CD4-positive, alpha-beta T cell (primary cell): ENCODE measurements at regions not wholly inside any gene's neighbourhood (a gene's known extent, or its start where the extent isn't known, plus 50 kb on each side); places are given as distances from the start of the nearest gene placed in this dataset.

ENCODE experiments used
- ATAC-seq: fragments of 200-7000 bp; cut with Tn5 transposase; one replicate; pipeline ENCODE4 v1.10.0; 2022; ENCODE audit warnings: mild to moderate bottlenecking; ENCODE audit not compliant: poor library complexity
- CTCF ChIA-PET: fragments of 350-600 bp; sonication (Branson Sonifier 250); formaldehyde crosslinking; loops from one replicate; lab custom pipeline; 2021; ENCODE audit warnings: antibody characterized with exemption, inconsistent platforms; lab: Charles Lee
- POLR2A ChIA-PET: fragments of 350-600 bp; sonication (Branson Sonifier 250); formaldehyde crosslinking; loops from one replicate; lab custom pipeline; 2021; ENCODE audit warnings: antibody characterized with exemption, inconsistent platforms; lab: Charles Lee
- DNase-seq, 14 experiments: peaks; one replicate each; pipeline ENCODE4 v3.0.0-alpha.2; 2013 to 2020; ENCODE audit warnings: mixed read lengths in 2 of 14
- H3K27ac ChIP-seq, 2 donors: one replicate each; pipeline versions ENCODE4 v1.5.1 to v1.7.0; 2013; ENCODE audit warnings: low read length in 2 of 2, low read depth in 1 of 2, mild to moderate bottlenecking in 1 of 2
- H3K27me3 ChIP-seq, 2 experiments: 1 replicate in 1 of 2; 2 replicates in 1 of 2; pipeline versions ENCODE4 v1.6.1 to v1.7.0; 2013; ENCODE audit warnings: low read length in 2 of 2, control low read depth in 1 of 2, mild to moderate bottlenecking in 1 of 2, moderate library complexity in 1 of 2; ENCODE audit not compliant: insufficient read depth in 2 of 2, control insufficient read depth in 1 of 2
- H3K36me3 ChIP-seq: one replicate; pipeline ENCODE4 v1.6.1; 2013; ENCODE audit warnings: low read length, control low read depth; ENCODE audit not compliant: insufficient read depth
- H3K4me1 ChIP-seq: one replicate; pipeline ENCODE4 v1.6.1; 2013; ENCODE audit warnings: low read length, control low read depth; ENCODE audit not compliant: insufficient read depth
- H3K4me3 ChIP-seq: one replicate; pipeline ENCODE4 v1.5.1; 2013; ENCODE audit warnings: mild to moderate bottlenecking, low read length, moderate library complexity
- H3K9me3 ChIP-seq, 2 experiments: 1 replicate in 1 of 2; 2 replicates in 1 of 2; pipeline versions ENCODE4 v1.6.1 to v1.7.0; 2013; ENCODE audit warnings: low read length in 2 of 2, mild to moderate bottlenecking in 2 of 2, control low read depth in 1 of 2, moderate library complexity in 1 of 2; ENCODE audit not compliant: control insufficient read depth in 1 of 2, insufficient read depth in 1 of 2
- H3K27ac Mint-ChIP-seq: one replicate; pipeline ENCODE4 v1.8.0; 2020; ENCODE audit warnings: mixed read lengths
- H3K27me3 Mint-ChIP-seq: one replicate; pipeline ENCODE4 v1.8.0; 2021; ENCODE audit warnings: mixed read lengths
- H3K36me3 Mint-ChIP-seq: one replicate; pipeline ENCODE4 v1.8.0; 2021; ENCODE audit warnings: low read depth, mixed read lengths
- H3K4me1 Mint-ChIP-seq: one replicate; pipeline ENCODE4 v1.8.0; 2021; ENCODE audit warnings: low read depth, mixed read lengths
- H3K4me3 Mint-ChIP-seq: one replicate; pipeline ENCODE4 v1.8.0; 2020; ENCODE audit warnings: mild to moderate bottlenecking, mixed read lengths
- H3K9me3 Mint-ChIP-seq: one replicate; pipeline ENCODE4 v1.8.0; 2020; ENCODE audit warnings: mixed read lengths
- intact Hi-C, 2 experiments: fragments of 100-400 bp; cut with DNase I in 1 of 2; cut with micrococcal nuclease in 1 of 2; formaldehyde crosslinking; loops; one replicate each; pipeline versions ENCODE4 v1.15.1 to v1.9.0; 2023 to 2025; cut with DNase I, micrococcal nuclease
- TF ChIP-seq, protein P1 (sequence below): fragments of 200-600 bp; IDR thresholded peaks from one replicate; pipeline ENCODE4 v1.8.0; 2022; ENCODE audit warnings: antibody characterized with exemption, mild to moderate bottlenecking

DNA sequence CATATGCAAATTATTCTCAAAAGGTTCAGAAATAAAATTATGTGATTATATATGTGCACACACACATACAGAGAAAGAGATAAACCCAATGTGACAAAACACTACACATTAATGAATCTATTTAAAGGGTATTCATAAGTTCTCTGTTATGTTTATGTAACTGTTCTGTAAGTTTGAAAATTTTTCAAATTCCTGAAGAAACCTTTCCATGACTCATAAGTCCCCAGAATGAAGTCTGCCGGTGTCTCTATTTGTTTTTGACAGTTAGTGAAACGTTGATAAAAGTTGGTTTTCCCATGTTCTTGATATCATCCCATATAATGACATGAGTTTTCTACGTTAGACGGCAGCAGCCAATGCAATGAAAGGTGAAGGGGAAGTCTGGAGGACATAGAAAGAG is 199.5 kb upstream of the PUM3 start:
- intact Hi-C loops: no loop called here
- Mint-ChIP-seq H3K9me3 (no peaks in the 10 kb centered on the region), H3K4me1 (no peaks in the 10 kb centered on the region), H3K4me3 (no peak overlapping the region), H3K27me3 (no peaks in the 10 kb centered on the region), H3K36me3 (no peaks in the 10 kb centered on the region), H3K27ac (no peak overlapping the region)
- DNase-seq (no peak), ATAC-seq (no peak)
- Histone ChIP-seq H3K27me3 (no peaks in the 10 kb centered on the region), H3K27ac (no peak overlapping the region), H3K36me3 (no peaks in the 10 kb centered on the region), H3K9me3 (no peaks in the 10 kb centered on the region), H3K4me1 (no peaks in the 10 kb centered on the region), H3K4me3 (no peak overlapping the region)
- CTCF ChIA-PET: no interaction called here
- POLR2A ChIA-PET: no interaction called here
- TF ChIP-seq, protein P1, sequence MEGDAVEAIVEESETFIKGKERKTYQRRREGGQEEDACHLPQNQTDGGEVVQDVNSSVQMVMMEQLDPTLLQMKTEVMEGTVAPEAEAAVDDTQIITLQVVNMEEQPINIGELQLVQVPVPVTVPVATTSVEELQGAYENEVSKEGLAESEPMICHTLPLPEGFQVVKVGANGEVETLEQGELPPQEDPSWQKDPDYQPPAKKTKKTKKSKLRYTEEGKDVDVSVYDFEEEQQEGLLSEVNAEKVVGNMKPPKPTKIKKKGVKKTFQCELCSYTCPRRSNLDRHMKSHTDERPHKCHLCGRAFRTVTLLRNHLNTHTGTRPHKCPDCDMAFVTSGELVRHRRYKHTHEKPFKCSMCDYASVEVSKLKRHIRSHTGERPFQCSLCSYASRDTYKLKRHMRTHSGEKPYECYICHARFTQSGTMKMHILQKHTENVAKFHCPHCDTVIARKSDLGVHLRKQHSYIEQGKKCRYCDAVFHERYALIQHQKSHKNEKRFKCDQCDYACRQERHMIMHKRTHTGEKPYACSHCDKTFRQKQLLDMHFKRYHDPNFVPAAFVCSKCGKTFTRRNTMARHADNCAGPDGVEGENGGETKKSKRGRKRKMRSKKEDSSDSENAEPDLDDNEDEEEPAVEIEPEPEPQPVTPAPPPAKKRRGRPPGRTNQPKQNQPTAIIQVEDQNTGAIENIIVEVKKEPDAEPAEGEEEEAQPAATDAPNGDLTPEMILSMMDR: no peak

DNA sequence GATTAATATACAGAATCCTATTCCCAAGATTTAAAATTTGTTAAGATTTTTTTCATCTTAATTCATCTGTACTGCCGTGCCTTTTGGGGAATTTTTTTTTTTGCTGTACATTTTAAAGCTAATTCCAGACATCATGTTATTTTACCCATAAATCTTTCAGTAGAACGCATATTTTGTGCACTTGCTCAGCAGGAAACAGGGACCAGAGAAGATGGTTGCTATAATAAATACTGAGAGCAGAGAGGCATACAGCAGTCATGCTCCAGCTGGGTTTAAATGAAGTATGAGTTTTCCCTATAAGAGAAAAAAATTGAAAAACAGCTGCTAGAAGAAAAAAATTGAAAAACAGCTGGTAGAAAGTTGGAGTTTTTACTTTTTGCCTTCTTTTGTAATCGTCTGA is 196.9 kb upstream of the PUM3 start:
- Mint-ChIP-seq H3K4me1 (no peaks in the 10 kb centered on the region), H3K36me3 (no peaks in the 10 kb centered on the region), H3K27ac (no peak overlapping the region), H3K27me3 (no peaks in the 10 kb centered on the region), H3K4me3 (no peak overlapping the region), H3K9me3 (no peaks in the 10 kb centered on the region)
- TF ChIP-seq, protein P1: no peak
- Histone ChIP-seq H3K27ac (no peak overlapping the region), H3K9me3 (no peaks in the 10 kb centered on the region), H3K27me3 (no peaks in the 10 kb centered on the region), H3K4me3 (no peak overlapping the region), H3K36me3 (no peaks in the 10 kb centered on the region), H3K4me1 (no peaks in the 10 kb centered on the region)
- no peak for ATAC-seq
- intact Hi-C loops: no loop called here
- POLR2A ChIA-PET: no interaction called here
- CTCF ChIA-PET: no interaction called here
- DNase-seq: no peak

DNA sequence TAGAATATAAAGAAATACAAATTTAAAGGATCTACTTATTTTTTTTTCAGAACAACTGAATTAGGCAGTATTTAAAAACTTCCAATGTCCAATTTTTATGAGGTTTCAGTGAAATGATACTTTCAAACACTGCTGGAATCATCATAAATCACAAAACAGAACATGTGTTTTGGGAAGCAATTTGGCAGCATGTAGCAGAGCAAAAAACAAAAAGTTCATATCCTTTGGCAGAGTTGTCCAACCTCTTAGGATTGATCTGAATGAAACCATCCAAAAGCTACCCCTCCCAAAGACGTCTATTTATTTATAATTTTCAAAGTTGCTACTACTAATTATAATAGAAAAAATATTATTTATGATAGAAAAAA is 192.4 kb upstream of the PUM3 start:
- H3K36me3 Mint-ChIP-seq: no peaks in the 10 kb centered on the region
- POLR2A ChIA-PET: no interaction called here
- no peak overlapping the region for H3K4me3 Mint-ChIP-seq
- no peak for DNase-seq
- Histone ChIP-seq H3K27ac (no peak overlapping the region), H3K4me1 (no peaks in the 10 kb centered on the region), H3K4me3 (no peak overlapping the region), H3K36me3 (no peaks in the 10 kb centered on the region), H3K27me3 (no peaks in the 10 kb centered on the region), H3K9me3 (no peaks in the 10 kb centered on the region)
- intact Hi-C loops: no loop called here
- no peak for ATAC-seq
- TF ChIP-seq, protein P1: no peak
- H3K4me1 Mint-ChIP-seq: no peaks in the 10 kb centered on the region
- CTCF ChIA-PET: no interaction called here
- H3K27ac Mint-ChIP-seq: no peak overlapping the region
- H3K27me3 Mint-ChIP-seq: no peaks in the 10 kb centered on the region
- no peaks in the 10 kb centered on the region for H3K9me3 Mint-ChIP-seq
